Mesenteric fat pad (tissue), 1 donor: ENCODE measurements at regions not wholly inside any gene's neighbourhood (a gene's known extent, or its start where the extent isn't known, plus 50 kb on each side); places are given as distances from the start of the nearest gene placed in this dataset.

Source experiments
- DNase-seq: peaks from one replicate; pipeline ENCODE4 v3.0.0-alpha.2; 2020; ENCODE audit warnings: low spot score
- donor health status: DM: yes; HTN: yes; CAD: no.

DNA sequence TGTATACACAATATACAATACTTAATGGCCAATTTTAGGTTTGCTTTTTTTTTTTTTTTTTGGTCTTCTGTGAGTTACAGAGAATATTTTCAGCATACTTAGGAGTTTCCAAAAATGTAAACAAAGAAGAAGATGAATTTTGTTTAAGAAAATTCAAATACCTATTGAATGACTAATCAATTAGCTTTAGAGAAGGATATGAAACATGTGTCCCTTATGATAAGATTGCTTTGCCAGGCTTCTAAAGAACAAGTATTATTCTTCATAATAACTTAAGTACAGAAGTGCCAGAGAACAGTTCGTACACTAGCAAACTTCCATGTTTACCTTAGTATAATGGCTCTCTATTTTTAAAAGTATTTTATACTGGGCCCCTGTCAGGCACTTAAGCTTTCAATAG is 1191.0 kb upstream of the NCAM2 start:
- no peak for DNase-seq

GRCh38 chr21:19810779-19811178 is 1187.4 kb upstream of the NCAM2 start:
- DNase-seq = no peak

GRCh38 chr21:19830446-19830845 is 1167.8 kb upstream of the NCAM2 start:
- no peak for DNase-seq

DNA sequence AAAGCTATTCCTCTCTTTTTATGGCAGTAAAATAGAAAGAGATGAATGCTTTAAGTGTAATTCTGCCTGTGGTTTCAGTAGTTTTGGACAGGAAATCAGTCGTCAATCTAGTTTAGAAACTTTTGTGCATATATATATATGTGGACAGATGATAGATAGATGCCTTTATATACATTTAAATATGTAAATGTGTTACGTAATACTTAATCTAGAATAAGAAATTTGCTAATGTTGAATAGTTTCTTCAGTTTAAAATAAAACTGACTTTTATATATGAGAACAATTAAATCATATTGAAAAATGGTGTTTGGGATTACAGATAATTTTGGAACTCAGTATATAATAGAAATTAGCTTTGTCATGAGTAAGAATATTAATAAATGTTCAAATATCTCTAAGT is 1165.7 kb upstream of the NCAM2 start:
- no peak for DNase-seq

DNA sequence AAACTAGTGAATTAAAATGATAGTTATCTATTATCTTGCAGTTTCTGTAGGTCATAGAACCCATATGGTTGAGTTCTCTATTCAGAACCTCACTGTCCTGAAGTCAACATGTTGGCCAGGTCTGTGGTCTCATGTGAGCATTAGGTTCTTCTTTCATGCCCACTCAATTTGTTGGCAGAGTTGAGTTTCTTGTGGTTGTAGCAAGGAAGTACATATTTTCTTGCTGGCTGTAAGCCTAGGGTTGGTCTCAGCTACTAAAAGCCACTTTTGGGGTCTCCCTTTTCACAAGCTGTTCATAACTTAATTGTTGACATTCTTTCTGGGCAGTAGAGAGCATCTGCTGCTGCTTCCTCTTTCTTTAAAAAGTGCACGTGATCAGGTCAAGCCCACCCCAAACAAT is 1165.1 kb upstream of the NCAM2 start:
- no peak for DNase-seq

- DNase-seq = no peak
These were observed 1155.6 kb upstream of the NCAM2 start for GRCh38 chr21:19842601-19843000.

GRCh38 chr21:19844334-19844733 is 1153.9 kb upstream of the NCAM2 start:
- DNase-seq = no peak

DNA sequence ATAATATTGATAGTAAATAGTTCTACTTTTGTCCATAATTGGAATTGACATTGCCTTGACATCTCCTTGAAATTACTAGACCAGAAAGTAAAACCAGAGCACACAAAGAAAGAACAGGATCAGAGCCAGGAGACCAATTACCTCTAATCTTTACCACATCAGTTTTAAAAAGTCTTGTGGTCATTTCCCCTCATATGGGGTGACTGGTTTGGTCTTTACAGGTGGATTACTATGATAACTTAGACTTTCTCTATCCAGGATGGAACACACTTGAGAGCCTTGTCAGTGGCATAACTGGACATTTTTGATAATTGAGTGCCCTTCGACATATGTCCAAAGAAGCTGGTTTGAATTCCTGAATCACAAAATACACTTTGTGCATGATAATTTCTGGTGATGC is 1148.1 kb upstream of the NCAM2 start:
- DNase-seq = no peak

DNA sequence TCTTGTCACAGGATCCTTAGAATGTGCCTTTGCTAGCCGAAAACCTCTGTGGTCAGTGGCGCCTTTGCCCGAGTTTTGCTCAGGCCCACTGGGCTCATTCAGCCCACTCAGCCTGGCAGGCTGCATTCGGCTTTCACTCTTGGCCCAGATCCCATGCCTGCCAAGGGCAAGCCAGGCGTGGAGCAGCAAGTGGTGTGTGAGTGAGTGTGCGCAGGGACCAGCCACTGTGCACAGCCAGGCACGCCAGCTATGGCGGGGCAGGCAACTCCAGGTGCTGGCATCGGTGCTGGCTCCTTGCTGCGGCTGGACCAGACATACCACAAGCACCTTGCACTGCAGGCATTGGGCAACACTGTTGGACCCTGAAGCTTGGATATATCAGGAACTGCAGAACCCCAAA is 1145.1 kb upstream of the NCAM2 start:
- no peak for DNase-seq

GRCh38 chr21:19853709-19854575 is 1144.3 kb upstream of the NCAM2 start:
- peak; percentile 81 for DNase-seq

DNA sequence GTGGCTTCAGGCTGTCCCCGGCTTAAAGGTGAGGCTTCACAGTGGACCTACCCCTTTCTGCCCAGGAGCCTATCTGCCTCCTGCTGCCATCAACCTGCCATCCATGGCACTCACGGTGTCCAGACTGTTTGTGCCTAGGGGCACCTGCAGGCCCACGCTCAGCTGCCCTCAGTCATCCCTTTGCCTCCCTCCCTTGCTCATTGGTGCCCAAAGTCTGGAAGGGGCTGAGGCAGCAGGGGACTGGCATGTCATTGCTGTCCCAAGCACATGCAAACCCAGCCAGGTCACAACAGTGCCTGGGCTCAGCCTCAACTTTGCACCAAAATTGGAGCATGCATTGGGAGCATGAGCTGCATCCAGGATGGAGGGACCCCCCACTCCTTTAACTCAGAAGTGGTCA is 1142.7 kb upstream of the NCAM2 start:
- DNase-seq = no peak

GRCh38 chr21:19864476-19864875 is 1133.7 kb upstream of the NCAM2 start:
- DNase-seq = no peak

GRCh38 chr21:19870682-19871081 is 1127.5 kb upstream of the NCAM2 start:
- no peak for DNase-seq

GRCh38 chr21:19874521-19874920 is 1123.7 kb upstream of the NCAM2 start:
- DNase-seq = no peak

DNA sequence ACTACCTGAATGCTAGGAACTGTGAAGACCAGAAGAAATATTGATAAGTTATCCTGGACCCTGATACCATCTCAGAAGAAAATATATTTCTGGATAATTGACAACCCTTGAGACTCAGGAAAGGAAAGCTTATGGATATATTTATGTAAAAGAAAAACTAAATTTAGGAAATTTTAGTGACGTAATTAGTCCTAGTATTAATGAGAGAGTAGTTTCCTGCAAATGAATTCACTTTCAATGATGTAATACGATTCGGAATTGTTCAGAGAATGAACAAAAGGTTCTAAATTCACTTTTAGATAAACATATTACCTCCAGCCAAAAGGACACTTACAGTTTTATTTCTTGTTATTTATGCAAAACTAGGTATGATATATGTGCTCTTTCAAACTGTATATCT is 1120.1 kb upstream of the NCAM2 start:
- DNase-seq = no peak

DNA sequence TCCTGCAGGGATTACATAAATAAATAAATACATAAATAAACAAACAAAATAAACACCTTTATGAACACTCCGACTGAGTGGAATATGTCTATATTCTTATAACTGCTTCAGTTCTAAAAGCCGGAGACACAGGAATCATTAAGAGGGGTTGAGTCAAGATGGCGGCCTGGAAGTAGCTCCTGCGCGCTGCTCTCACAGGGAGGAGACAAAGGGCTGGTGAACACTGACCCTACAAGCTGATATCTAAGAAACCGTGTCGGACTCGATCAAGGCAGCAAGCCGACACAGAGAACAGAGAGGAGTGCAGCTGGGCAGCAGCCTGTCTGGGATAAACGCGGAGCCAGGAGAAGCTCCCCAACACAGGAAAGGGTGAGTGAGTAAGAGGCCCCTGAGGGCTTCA is 1098.6 kb upstream of the NCAM2 start:
- no peak for DNase-seq

DNA sequence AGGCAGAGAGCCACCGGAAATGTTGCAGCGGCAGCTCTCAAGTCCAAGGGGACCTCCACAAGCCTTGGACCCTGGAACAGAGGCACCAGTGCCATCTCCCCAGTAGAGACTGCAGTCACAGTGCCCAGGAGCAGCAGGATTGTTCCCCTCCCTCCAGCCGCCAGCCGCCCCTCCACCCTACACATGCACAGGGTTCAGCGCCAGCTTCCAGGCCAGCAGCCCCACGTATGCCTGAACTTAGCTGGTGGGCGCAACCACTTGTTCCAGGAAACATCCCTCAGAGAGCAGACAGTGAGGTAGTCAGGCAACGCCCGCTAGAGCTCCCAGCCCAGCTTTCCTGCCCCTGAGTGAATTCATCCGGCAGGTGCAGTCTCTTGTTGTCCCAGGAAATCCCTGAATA is 1098.1 kb upstream of the NCAM2 start:
- no peak for DNase-seq

DNA sequence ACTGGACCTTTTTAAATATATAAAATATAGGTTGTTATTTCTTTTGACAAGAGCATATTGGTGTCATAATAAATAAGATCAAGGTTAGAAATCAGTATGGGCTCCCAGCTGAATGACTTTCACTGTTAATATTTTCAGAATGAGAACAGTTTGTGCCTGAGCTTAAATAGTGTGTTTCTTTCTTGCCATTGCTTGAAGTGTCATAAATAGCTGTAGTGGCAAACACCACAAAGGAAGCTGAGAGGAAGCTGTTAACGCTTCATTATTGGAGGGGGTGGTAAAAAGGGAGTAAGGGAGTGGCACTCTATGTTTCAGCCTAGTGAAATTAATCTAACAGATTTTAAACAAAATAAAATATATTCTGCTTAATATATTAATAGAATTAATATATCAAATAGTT is 1089.8 kb upstream of the NCAM2 start:
- DNase-seq = no peak

- DNase-seq = peak; percentile 45
These were observed 1084.2 kb upstream of the NCAM2 start for GRCh38 chr21:19914028-19914427.

GRCh38 chr21:19921211-19921610 is 1077.0 kb upstream of the NCAM2 start:
- no peak for DNase-seq

- no peak for DNase-seq
These were observed 1076.1 kb upstream of the NCAM2 start for GRCh38 chr21:19922122-19922521.

DNA sequence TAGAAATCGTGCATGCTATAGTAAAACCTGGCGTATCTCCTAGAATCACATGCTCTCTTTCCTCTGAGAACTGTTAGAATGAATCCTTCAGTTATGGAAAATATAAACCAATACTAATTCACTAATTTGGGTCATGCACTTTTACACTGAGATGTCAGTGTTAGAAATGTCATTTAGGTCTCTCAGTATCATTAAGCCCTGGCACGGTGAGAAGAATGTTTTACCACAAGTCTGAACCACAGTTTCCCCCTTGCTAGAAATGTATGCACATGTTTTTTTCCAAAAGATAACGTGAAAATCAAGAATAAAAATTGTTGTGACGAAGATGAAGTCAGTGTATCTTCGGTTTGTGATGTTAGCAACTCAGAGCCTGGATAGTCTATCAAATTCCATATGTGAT is 1062.7 kb upstream of the NCAM2 start:
- no peak for DNase-seq

- no peak for DNase-seq
These were observed 1060.6 kb upstream of the NCAM2 start for GRCh38 chr21:19937619-19938018.

DNA sequence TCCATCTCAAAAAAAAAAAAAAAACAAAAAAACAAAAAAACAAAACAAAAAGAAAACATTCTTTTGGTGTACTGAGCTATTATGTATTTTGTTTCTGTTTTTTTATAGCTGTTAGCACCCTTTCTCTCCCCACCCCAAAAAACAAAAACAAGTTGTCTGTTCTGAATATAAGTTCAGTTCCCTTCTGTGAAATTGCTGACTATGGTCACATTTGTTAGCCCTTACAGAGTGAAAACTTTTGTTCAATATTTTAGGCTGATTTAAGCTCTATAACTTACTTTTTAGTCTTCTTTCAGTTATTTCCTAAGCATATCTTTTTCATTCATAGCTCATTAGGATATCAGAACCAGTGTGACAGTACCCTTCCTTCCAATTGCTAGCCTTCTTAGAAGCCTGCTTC is 1056.6 kb upstream of the NCAM2 start:
- no peak for DNase-seq
